GM20431 (cell line): ENCODE measurements at regions not wholly inside any gene's neighbourhood (a gene's known extent, or its start where the extent isn't known, plus 50 kb on each side); places are given as distances from the start of the nearest gene placed in this dataset.

Source experiments
- in situ Hi-C: fragments of 300-500 bp; cut with MseI, MboI; formaldehyde crosslinking; loops from one replicate; pipeline ENCODE4 v1.15.0; 2020; ENCODE audit warnings: low sequenced_read_pairs; ENCODE audit not compliant: unreplicated experiment

- in situ Hi-C loops: loop anchor here (25.0 kb wide), 2 partner anchors 224 to 699 kb away; no protein-coding TSS in a partner anchor
These were observed 90.5 kb upstream of the UPP2 start for GRCh38 chr2:158011055-158011771.

GRCh38 chr2:158009399-158009798, 92.3 kb upstream of the UPP2 start:
- in situ Hi-C loops: loop anchor here (25.0 kb wide), 2 partner anchors 222 to 697 kb away; no protein-coding TSS in a partner anchor

- in situ Hi-C loops: loop anchor here (25.0 kb wide), 2 partner anchors 220 to 695 kb away; no protein-coding TSS in a partner anchor
These were observed 94.5 kb upstream of the UPP2 start for GRCh38 chr2:158006961-158007719.

- in situ Hi-C loops: loop anchor here (25.0 kb wide), 2 partner anchors 217 to 692 kb away; no protein-coding TSS in a partner anchor
These were observed 97.4 kb upstream of the UPP2 start for GRCh38 chr2:158004126-158004764.

- in situ Hi-C loops: loop anchor here (25.0 kb wide), 2 partner anchors 215 to 690 kb away; no protein-coding TSS in a partner anchor
These were observed 99.6 kb upstream of the UPP2 start for GRCh38 chr2:158002079-158002478.

- in situ Hi-C loops: no loop called here
These were observed 104.9 kb upstream of the UPP2 start for GRCh38 chr2:157996799-157997198.

GRCh38 chr2:157995117-157995516, 106.6 kb upstream of the UPP2 start:
- in situ Hi-C loops: no loop called here

GRCh38 chr2:157991932-157992331, 109.7 kb upstream of the UPP2 start:
- in situ Hi-C loops: no loop called here

- in situ Hi-C loops: no loop called here
These were observed 111.5 kb upstream of the UPP2 start for GRCh38 chr2:157990173-157990572.

- in situ Hi-C loops: no loop called here
These were observed 112.4 kb upstream of the UPP2 start for GRCh38 chr2:157989227-157989626.

- in situ Hi-C loops: no loop called here
These were observed 110.6 kb upstream of the ACVR1 start for GRCh38 chr2:157986761-157987160.

GRCh38 chr2:157984866-157985265, 108.7 kb upstream of the ACVR1 start:
- in situ Hi-C loops: no loop called here

GRCh38 chr2:157980020-157980419, 103.9 kb upstream of the ACVR1 start:
- in situ Hi-C loops: no loop called here

GRCh38 chr2:157971702-157972101, 95.6 kb upstream of the ACVR1 start:
- in situ Hi-C loops: no loop called here

- in situ Hi-C loops: no loop called here
These were observed 91.7 kb upstream of the ACVR1 start for GRCh38 chr2:157967856-157968255.

- in situ Hi-C loops: no loop called here
These were observed 83.1 kb upstream of the ACVR1 start for GRCh38 chr2:157959249-157959648.

- in situ Hi-C loops: no loop called here
These were observed 81.5 kb upstream of the ACVR1 start for GRCh38 chr2:157957596-157957995.

GRCh38 chr2:157952558-157952957, 76.4 kb upstream of the ACVR1 start:
- in situ Hi-C loops: no loop called here

GRCh38 chr2:157948856-157949255, 72.7 kb upstream of the ACVR1 start:
- in situ Hi-C loops: no loop called here

GRCh38 chr2:157946919-157947557, 70.9 kb upstream of the ACVR1 start:
- in situ Hi-C loops: no loop called here
